ENCODE measurements at regions not wholly inside any gene's neighbourhood (a gene's known extent, or its start where the extent isn't known, plus 50 kb on each side); places are given as distances from the start of the nearest gene placed in this dataset.

GRCh38 chr6:138645976-138646640 is 127.5 kb upstream of the CCDC28A start:
- no peak for TF ChIP-seq POLR2AphosphoS5 (IDR thresholded peaks at IDR 0.05; ENCODE audit: low read depth, low read length)
- no peak for TF ChIP-seq POLR2A (IDR thresholded peaks at IDR 0.05; ENCODE audit: low read depth, low read length)
